Choroid plexus epithelial cell (primary cell): ENCODE measurements at regions not wholly inside any gene's neighbourhood (a gene's known extent, or its start where the extent isn't known, plus 50 kb on each side); places are given as distances from the start of the nearest gene placed in this dataset.
A peak's percentile ranks its signal among the peaks of the same experiment; 100 is the strongest.

ENCODE experiments used
- DNase-seq: peaks from one replicate; pipeline ENCODE4 v3.0.0-alpha.2; 2010; ENCODE audit warnings: low read depth
- H3K4me3 ChIP-seq: 2 replicates; pipeline ENCODE4 v1.5.1; 2011; ENCODE audit warnings: low read depth, mild to moderate bottlenecking, control low read depth, low read length, moderate library complexity
- CTCF ChIP-seq: conservative IDR thresholded peaks from 2 replicates; pipeline ENCODE4 v1.5.1; 2011; ENCODE audit warnings: low read depth, mild to moderate bottlenecking, control low read depth, inconsistent platforms, low read length, moderate library complexity

GRCh38 chr7:15747712-15748111 lies 61.2 kb upstream of the MEOX2 start:
- no peak for TF ChIP-seq CTCF
- no peak overlapping the region for H3K4me3 ChIP-seq
- no peak for DNase-seq

DNA sequence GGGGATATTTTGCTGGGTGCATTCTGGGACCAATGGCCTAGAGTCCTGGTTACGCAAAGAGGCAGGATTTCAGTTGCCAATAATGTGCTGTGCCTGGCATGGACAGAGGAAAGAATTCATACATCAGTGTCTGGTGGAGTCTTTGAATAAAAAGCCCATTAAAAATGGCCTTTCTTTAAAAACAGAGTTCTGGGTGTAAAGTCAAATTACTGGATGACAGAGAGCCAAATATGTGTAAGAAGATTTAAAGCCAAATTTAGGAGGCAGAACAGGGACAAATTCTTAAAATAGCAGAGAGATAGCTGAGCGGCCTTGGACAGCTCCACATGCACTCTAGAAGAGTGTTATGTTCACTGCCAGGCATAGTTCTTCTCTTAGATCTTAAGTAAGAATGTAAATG lies 60.8 kb upstream of the MEOX2 start:
- H3K4me3 ChIP-seq: no peak overlapping the region
- peak; percentile 26 for DNase-seq
- TF ChIP-seq CTCF: no peak

DNA sequence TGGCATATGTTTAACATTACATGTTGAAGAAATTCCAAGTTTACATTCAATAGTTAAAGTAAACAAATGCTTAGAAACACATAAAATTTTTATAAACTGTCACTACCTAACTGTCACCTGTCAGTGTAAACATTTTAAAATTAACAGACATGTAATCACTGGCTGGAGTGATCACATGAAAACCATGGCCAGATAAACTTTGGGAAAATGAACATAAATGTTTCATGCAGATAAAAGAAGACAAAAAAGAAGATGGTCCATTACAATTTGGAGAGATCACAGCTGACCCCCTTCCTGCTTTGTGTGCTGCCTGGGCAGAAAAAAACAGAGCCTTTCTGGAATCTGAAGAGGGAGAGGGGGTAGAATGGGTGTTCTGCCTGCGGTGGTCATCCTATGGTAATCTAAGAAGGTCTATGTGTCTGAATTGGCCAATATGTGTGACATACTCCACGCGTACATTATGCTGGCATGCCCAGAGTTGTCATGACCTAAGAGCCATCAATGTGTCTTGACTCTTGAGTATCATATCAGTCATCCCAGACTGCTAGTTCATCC lies 57.5 kb upstream of the MEOX2 start:
- no peak for DNase-seq
- no peak for TF ChIP-seq CTCF
- H3K4me3 ChIP-seq: no peak overlapping the region

GRCh38 chr7:15737601-15738000 lies 51.1 kb upstream of the MEOX2 start:
- TF ChIP-seq CTCF: no peak
- DNase-seq: no peak
- H3K4me3 ChIP-seq: no peak overlapping the region
